ENCODE measurements at regions not wholly inside any gene's neighbourhood (a gene's known extent, or its start where the extent isn't known, plus 50 kb on each side); places are given as distances from the start of the nearest gene placed in this dataset.

- Histone ChIP-seq H3K36me3 (no peaks in the 10 kb centered on the region), H3K27me3 (no peaks in the 10 kb centered on the region), H3K9me3 (no peaks in the 10 kb centered on the region), H3K4me1 (peaks cover 9 to 31% (median 31%) of the 10 kb centered on the region in 3 donors), H3K27ac (peak overlapping the region; percentile 8 to 64 (median 42)), H3K4me3 (no peak overlapping the region)
- FAIRE-seq, result no peak
- no peak for TF ChIP-seq CTCF (IDR thresholded peaks at IDR 0.05)
- ATAC-seq, result peak; percentile 81 to 90 (median 85)
- DNase-seq, result peak in 3 of 6 donors; percentile 21 to 72 (median 55)
- WGBS, 2 donors, result 42 to 50% methylated on average over 5 of the region's 5 CpGs
- intact Hi-C loops (cut with DNase I), result no loop called here
These were observed 139.9 kb downstream of the SEMA6D start for GRCh38 chr15:47857014-47857775.

GRCh38 chr15:47857776-47858167 is 140.5 kb downstream of the SEMA6D start:
- FAIRE-seq, result no peak
- no peak for TF ChIP-seq CTCF (IDR thresholded peaks at IDR 0.05)
- WGBS, 2 donors, result 26 to 28% methylated on average over 3 of the region's 3 CpGs
- H3K9me3 ChIP-seq, result no peaks in the 10 kb centered on the region
- H3K4me3 ChIP-seq, result no peak overlapping the region
- DNase-seq, result no peak
- intact Hi-C loops (cut with DNase I), result no loop called here
- H3K4me1 ChIP-seq, result peaks cover 9 to 31% (median 31%) of the 10 kb centered on the region in 3 donors
- H3K36me3 ChIP-seq, result no peaks in the 10 kb centered on the region
- peak; percentile 55 to 76 (median 63) for ATAC-seq
- no peaks in the 10 kb centered on the region for H3K27me3 ChIP-seq
- peak overlapping the region; percentile 8 to 64 (median 42) for H3K27ac ChIP-seq

- ATAC-seq (no peak), FAIRE-seq (no peak), DNase-seq (no peak)
- Histone ChIP-seq H3K4me1 (peaks cover 3 to 21% (median 18%) of the 10 kb centered on the region in 3 donors), H3K9me3 (no peaks in the 10 kb centered on the region), H3K27ac (no peak overlapping the region), H3K4me3 (no peak overlapping the region), H3K36me3 (no peaks in the 10 kb centered on the region), H3K27me3 (no peaks in the 10 kb centered on the region)
- intact Hi-C loops (cut with DNase I), result no loop called here
- no peak for TF ChIP-seq CTCF (IDR thresholded peaks at IDR 0.05)
- WGBS, 2 donors, result 94 to 95% methylated on average over 10 of the region's 10 CpGs
These were observed 144.0 kb downstream of the SEMA6D start for GRCh38 chr15:47861111-47861903.

- DNase-seq, result no peak
- Histone ChIP-seq H3K27me3 (no peaks in the 10 kb centered on the region), H3K27ac (no peak overlapping the region), H3K36me3 (no peaks in the 10 kb centered on the region), H3K9me3 (no peaks in the 10 kb centered on the region), H3K4me1 (peaks cover 3 to 13% (median 8%) of the 10 kb centered on the region in 3 donors), H3K4me3 (no peak overlapping the region)
- WGBS, 2 donors, result 76% methylated on average over 3 of the region's 3 CpGs
- no peak for ATAC-seq
- intact Hi-C loops (cut with DNase I), result no loop called here
- FAIRE-seq, result no peak
- TF ChIP-seq CTCF (IDR thresholded peaks at IDR 0.05), result no peak
These were observed 145.1 kb downstream of the SEMA6D start for GRCh38 chr15:47862402-47862801.
